ENCODE measurements at regions not wholly inside any gene's neighbourhood (a gene's known extent, or its start where the extent isn't known, plus 50 kb on each side); places are given as distances from the start of the nearest gene placed in this dataset.

- Mint-ChIP-seq H3K9me3 (no peaks in the 10 kb centered on the region), H3K36me3 (no peaks in the 10 kb centered on the region), H3K27ac (no peak overlapping the region), H3K4me1 (no peaks in the 10 kb centered on the region), H3K4me3 (no peak overlapping the region), H3K27me3 (ENCODE audit: insufficient read depth, low read depth) (no peaks in the 10 kb centered on the region)
- H3K27me3 ChIP-seq = no peaks in the 10 kb centered on the region
- no peak overlapping the region for H3K4me3 ChIP-seq
- no peaks in the 10 kb centered on the region for H3K79me2 ChIP-seq (ENCODE audit: low read depth)
- H3K27ac ChIP-seq = no peak overlapping the region
- no peak for TF ChIP-seq EZH2phosphoT487 (IDR thresholded peaks at IDR 0.05)
- TF ChIP-seq CTCF (IDR thresholded peaks at IDR 0.05) = no peak
- no peak for TF ChIP-seq EZH2 (IDR thresholded peaks at IDR 0.05)
- H3K4me2 ChIP-seq = no peak overlapping the region
- H3F3A ChIP-seq (ENCODE audit: low read depth) = no peaks in the 10 kb centered on the region
- no peak overlapping the region for H2AFZ ChIP-seq (replicated peaks)
- DNase-seq (ENCODE audit: low spot score) = no peak
- H3K4me1 ChIP-seq = no peaks in the 10 kb centered on the region
- H3K36me3 ChIP-seq = no peaks in the 10 kb centered on the region
- H3K9ac ChIP-seq = no peak overlapping the region
- H3K9me3 ChIP-seq (ENCODE audit: low read depth) = no peaks in the 10 kb centered on the region
- H4K20me1 ChIP-seq (ENCODE audit: low read depth) = no peaks in the 10 kb centered on the region
Measured at GRCh38 chr18:56516789-56517188, 121.6 kb downstream of the TXNL1 start.

GRCh38 chr18:56515522-56515921 lies 122.9 kb downstream of the TXNL1 start:
- TF ChIP-seq EZH2phosphoT487 (IDR thresholded peaks at IDR 0.05) (no peak), EZH2 (IDR thresholded peaks at IDR 0.05) (no peak), CTCF (IDR thresholded peaks at IDR 0.05) (no peak)
- H3K9ac ChIP-seq = no peak overlapping the region
- H3K4me2 ChIP-seq = no peak overlapping the region
- no peaks in the 10 kb centered on the region for H4K20me1 ChIP-seq (ENCODE audit: low read depth)
- H3K4me3 Mint-ChIP-seq = no peak overlapping the region
- peaks cover 3% of the 10 kb centered on the region for H3K4me1 Mint-ChIP-seq
- no peaks in the 10 kb centered on the region for H3K36me3 ChIP-seq
- no peaks in the 10 kb centered on the region for H3K27me3 ChIP-seq
- H2AFZ ChIP-seq (replicated peaks) = no peak overlapping the region
- no peak overlapping the region for H3K27ac ChIP-seq
- H3K36me3 Mint-ChIP-seq = no peaks in the 10 kb centered on the region
- no peaks in the 10 kb centered on the region for H3F3A ChIP-seq (ENCODE audit: low read depth)
- H3K9me3 Mint-ChIP-seq = no peaks in the 10 kb centered on the region
- H3K9me3 ChIP-seq (ENCODE audit: low read depth) = no peaks in the 10 kb centered on the region
- no peaks in the 10 kb centered on the region for H3K79me2 ChIP-seq (ENCODE audit: low read depth)
- no peak overlapping the region for H3K4me3 ChIP-seq
- no peaks in the 10 kb centered on the region for H3K4me1 ChIP-seq
- H3K27me3 Mint-ChIP-seq (ENCODE audit: insufficient read depth, low read depth) = no peaks in the 10 kb centered on the region
- no peak overlapping the region for H3K27ac Mint-ChIP-seq
- DNase-seq (ENCODE audit: low spot score) = no peak

GRCh38 chr18:56511996-56512395 lies 126.4 kb downstream of the TXNL1 start:
- peaks cover 3% of the 10 kb centered on the region for H3K9me3 Mint-ChIP-seq
- Histone ChIP-seq H3K4me2 (no peak overlapping the region), H3K4me3 (no peak overlapping the region), H2AFZ (replicated peaks) (no peak overlapping the region), H3K4me1 (peaks cover 16% of the 10 kb centered on the region), H3K79me2 (ENCODE audit: low read depth) (no peaks in the 10 kb centered on the region), H3K27me3 (no peaks in the 10 kb centered on the region), H3K9ac (no peak overlapping the region), H3K27ac (no peak overlapping the region), H4K20me1 (ENCODE audit: low read depth) (no peaks in the 10 kb centered on the region), H3K9me3 (ENCODE audit: low read depth) (no peaks in the 10 kb centered on the region), H3K36me3 (no peaks in the 10 kb centered on the region), H3F3A (ENCODE audit: low read depth) (no peaks in the 10 kb centered on the region)
- H3K27me3 Mint-ChIP-seq (ENCODE audit: insufficient read depth, low read depth) = no peaks in the 10 kb centered on the region
- H3K36me3 Mint-ChIP-seq = no peaks in the 10 kb centered on the region
- no peak overlapping the region for H3K27ac Mint-ChIP-seq
- no peak overlapping the region for H3K4me3 Mint-ChIP-seq
- DNase-seq (ENCODE audit: low spot score) = no peak
- TF ChIP-seq CTCF (IDR thresholded peaks at IDR 0.05) (no peak), EZH2 (IDR thresholded peaks at IDR 0.05) (no peak), EZH2phosphoT487 (IDR thresholded peaks at IDR 0.05) (no peak)
- peaks cover 30% of the 10 kb centered on the region for H3K4me1 Mint-ChIP-seq
